Omental fat pad (tissue), 3 donors: ENCODE measurements at regions not wholly inside any gene's neighbourhood (a gene's known extent, or its start where the extent isn't known, plus 50 kb on each side); places are given as distances from the start of the nearest gene placed in this dataset.

Experiments
- ATAC-seq: fragments of 150-250 bp; one replicate; pipeline ENCODE4 v1.9.1; 2016; ENCODE audit warnings: mild to moderate bottlenecking, moderate library complexity; ENCODE audit not compliant: low FRiP score
- DNase-seq: peaks from one replicate; pipeline ENCODE4 v3.0.0-alpha.2; 2019; ENCODE audit warnings: low spot score
- CTCF ChIP-seq, 3 donors: fragments of 450-650 bp; IDR thresholded peaks; one replicate each; pipeline ENCODE4 v1.5.1; 2016 to 2017; ENCODE audit warnings: antibody characterized with exemption in 3 of 3, mild to moderate bottlenecking in 3 of 3, moderate library complexity in 2 of 3

GRCh38 chr6:99808992-99809391, 185.0 kb downstream of the MCHR2 start:
- no peak for TF ChIP-seq CTCF (IDR thresholded peaks at IDR 0.05)
- DNase-seq (no peak), ATAC-seq (no peak)

- DNase-seq (no peak), ATAC-seq (no peak)
- TF ChIP-seq CTCF (IDR thresholded peaks at IDR 0.05): no peak
Measured at GRCh38 chr6:99810295-99810694, 183.7 kb downstream of the MCHR2 start.

GRCh38 chr6:99810942-99811620, 182.9 kb downstream of the MCHR2 start:
- no peak for TF ChIP-seq CTCF (IDR thresholded peaks at IDR 0.05)
- ATAC-seq: no peak
- DNase-seq: no peak

- DNase-seq: no peak
- no peak for TF ChIP-seq CTCF (IDR thresholded peaks at IDR 0.05)
- ATAC-seq: no peak
Measured at GRCh38 chr6:99811636-99812035, 182.4 kb downstream of the MCHR2 start.

GRCh38 chr6:99813565-99813964, 180.5 kb downstream of the MCHR2 start:
- TF ChIP-seq CTCF (IDR thresholded peaks at IDR 0.05): no peak
- ATAC-seq (no peak), DNase-seq (no peak)

GRCh38 chr6:99814230-99814928, 179.6 kb downstream of the MCHR2 start:
- no peak for TF ChIP-seq CTCF (IDR thresholded peaks at IDR 0.05)
- ATAC-seq: no peak
- no peak for DNase-seq

- no peak for TF ChIP-seq CTCF (IDR thresholded peaks at IDR 0.05)
- DNase-seq (no peak), ATAC-seq (no peak)
Measured at GRCh38 chr6:99816795-99817194, 177.2 kb downstream of the MCHR2 start.
